ENCODE measurements at regions not wholly inside any gene's neighbourhood (a gene's known extent, or its start where the extent isn't known, plus 50 kb on each side); places are given as distances from the start of the nearest gene placed in this dataset.

DNA sequence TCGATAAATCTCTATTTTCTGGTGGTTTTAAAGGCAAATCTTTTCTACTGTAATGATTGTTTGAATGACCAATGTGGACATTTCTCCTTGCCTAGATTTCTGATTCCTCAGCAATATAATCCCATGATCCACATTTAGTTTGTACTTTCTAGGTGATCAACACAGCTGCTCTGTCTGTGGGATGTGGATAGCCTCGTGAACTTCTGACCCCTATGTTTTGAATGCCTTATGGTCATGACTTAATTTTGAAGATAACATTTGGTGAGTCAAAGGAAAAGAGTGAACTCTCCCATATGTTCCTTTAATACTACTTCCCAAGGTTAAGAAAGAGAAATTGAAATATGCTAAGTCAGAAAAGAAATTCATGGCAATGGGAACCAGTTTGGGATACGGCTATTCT, 147.5 kb downstream of the CAVIN4 start:
- TF ChIP-seq, protein P1, sequence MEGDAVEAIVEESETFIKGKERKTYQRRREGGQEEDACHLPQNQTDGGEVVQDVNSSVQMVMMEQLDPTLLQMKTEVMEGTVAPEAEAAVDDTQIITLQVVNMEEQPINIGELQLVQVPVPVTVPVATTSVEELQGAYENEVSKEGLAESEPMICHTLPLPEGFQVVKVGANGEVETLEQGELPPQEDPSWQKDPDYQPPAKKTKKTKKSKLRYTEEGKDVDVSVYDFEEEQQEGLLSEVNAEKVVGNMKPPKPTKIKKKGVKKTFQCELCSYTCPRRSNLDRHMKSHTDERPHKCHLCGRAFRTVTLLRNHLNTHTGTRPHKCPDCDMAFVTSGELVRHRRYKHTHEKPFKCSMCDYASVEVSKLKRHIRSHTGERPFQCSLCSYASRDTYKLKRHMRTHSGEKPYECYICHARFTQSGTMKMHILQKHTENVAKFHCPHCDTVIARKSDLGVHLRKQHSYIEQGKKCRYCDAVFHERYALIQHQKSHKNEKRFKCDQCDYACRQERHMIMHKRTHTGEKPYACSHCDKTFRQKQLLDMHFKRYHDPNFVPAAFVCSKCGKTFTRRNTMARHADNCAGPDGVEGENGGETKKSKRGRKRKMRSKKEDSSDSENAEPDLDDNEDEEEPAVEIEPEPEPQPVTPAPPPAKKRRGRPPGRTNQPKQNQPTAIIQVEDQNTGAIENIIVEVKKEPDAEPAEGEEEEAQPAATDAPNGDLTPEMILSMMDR (IDR thresholded peaks at IDR 0.05): no peak
- no peak for TF ChIP-seq POLR2A (IDR thresholded peaks at IDR 0.05)

All from heart left ventricle (tissue), 13 donors.